Endothelial cell (in vitro differentiated cells): ENCODE measurements at regions not wholly inside any gene's neighbourhood (a gene's known extent, or its start where the extent isn't known, plus 50 kb on each side); places are given as distances from the start of the nearest gene placed in this dataset.

Experiments
- DNase-seq: peaks from one replicate; pipeline ENCODE4 v3.0.0; 2021; ENCODE audit warnings: low spot score
- H3K27ac Mint-ChIP-seq: one replicate; pipeline ENCODE4 v1.8.0; 2021; ENCODE audit warnings: mixed read lengths, inconsistent platforms; ENCODE audit not compliant: unreplicated experiment
- H3K27me3 Mint-ChIP-seq: one replicate; pipeline ENCODE4 v1.8.0; 2021; ENCODE audit warnings: mild to moderate bottlenecking, moderate library complexity, mixed read lengths, inconsistent platforms; ENCODE audit not compliant: unreplicated experiment
- H3K36me3 Mint-ChIP-seq: one replicate; pipeline ENCODE4 v1.8.0; 2021; ENCODE audit warnings: mild to moderate bottlenecking, low read depth, mixed read lengths, inconsistent platforms; ENCODE audit not compliant: unreplicated experiment
- H3K4me1 Mint-ChIP-seq: one replicate; pipeline ENCODE4 v1.8.0; 2021; ENCODE audit warnings: mild to moderate bottlenecking, mixed read lengths, inconsistent platforms; ENCODE audit not compliant: unreplicated experiment
- H3K4me3 Mint-ChIP-seq: one replicate; pipeline ENCODE4 v1.8.0; 2021; ENCODE audit warnings: mild to moderate bottlenecking, mixed read lengths, inconsistent platforms; ENCODE audit not compliant: unreplicated experiment
- H3K9me3 Mint-ChIP-seq: one replicate; pipeline ENCODE4 v1.8.0; 2021; ENCODE audit warnings: mixed read lengths, inconsistent platforms; ENCODE audit not compliant: unreplicated experiment
- TF ChIP-seq, protein P1 (sequence below): fragments of 200-600 bp; sonication (generic); IDR thresholded peaks from one replicate; pipeline ENCODE4 v1.5.0; 2021; ENCODE audit warnings: antibody characterized with exemption; ENCODE audit not compliant: unreplicated experiment

DNA sequence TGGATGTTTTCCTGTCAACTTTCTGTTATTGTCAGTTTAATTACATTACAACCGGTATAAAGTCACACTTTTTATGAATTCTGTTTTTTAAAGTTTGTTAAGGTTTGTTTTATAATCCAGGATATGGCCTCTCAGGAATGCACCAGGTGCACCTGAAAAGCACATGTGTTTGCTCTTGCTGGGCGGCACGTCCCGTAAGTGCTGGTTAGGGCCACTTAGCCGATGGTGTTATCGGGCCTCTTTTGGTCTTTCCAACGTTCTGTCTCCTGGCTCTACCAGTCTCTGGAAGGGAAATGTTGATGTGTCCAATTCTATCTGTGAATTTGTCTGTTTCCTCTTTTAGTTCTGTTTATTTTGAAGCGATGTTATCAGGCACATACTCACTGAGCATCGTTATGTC is 695.7 kb downstream of the BRD1 start:
- Mint-ChIP-seq H3K36me3 (no peaks in the 10 kb centered on the region), H3K9me3 (no peaks in the 10 kb centered on the region)

DNA sequence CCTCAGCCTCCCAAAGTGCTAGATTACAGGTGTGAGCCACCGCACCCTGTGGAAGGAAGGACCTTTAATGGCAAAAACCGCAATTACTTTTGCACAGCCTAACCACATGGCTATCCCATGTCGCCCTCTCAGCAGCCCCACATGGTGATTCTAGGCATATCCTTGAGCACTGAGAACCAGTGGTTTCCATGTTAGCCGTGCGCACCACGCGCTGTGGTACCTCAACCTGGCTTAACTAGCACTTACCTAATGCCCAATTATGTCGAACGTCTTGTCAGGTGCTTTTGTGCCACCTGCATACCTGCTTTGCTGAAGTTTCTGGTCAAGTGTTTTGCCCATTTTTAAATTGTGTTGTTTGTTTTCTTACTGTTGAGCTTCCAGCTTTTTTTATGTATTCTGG is 697.9 kb downstream of the BRD1 start:
- H3K27me3 Mint-ChIP-seq: peaks cover 1% of the 10 kb centered on the region
- DNase-seq: no peak
- TF ChIP-seq, protein P1, sequence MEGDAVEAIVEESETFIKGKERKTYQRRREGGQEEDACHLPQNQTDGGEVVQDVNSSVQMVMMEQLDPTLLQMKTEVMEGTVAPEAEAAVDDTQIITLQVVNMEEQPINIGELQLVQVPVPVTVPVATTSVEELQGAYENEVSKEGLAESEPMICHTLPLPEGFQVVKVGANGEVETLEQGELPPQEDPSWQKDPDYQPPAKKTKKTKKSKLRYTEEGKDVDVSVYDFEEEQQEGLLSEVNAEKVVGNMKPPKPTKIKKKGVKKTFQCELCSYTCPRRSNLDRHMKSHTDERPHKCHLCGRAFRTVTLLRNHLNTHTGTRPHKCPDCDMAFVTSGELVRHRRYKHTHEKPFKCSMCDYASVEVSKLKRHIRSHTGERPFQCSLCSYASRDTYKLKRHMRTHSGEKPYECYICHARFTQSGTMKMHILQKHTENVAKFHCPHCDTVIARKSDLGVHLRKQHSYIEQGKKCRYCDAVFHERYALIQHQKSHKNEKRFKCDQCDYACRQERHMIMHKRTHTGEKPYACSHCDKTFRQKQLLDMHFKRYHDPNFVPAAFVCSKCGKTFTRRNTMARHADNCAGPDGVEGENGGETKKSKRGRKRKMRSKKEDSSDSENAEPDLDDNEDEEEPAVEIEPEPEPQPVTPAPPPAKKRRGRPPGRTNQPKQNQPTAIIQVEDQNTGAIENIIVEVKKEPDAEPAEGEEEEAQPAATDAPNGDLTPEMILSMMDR: no peak
- H3K4me3 Mint-ChIP-seq: no peak overlapping the region
- no peak overlapping the region for H3K27ac Mint-ChIP-seq
- no peaks in the 10 kb centered on the region for H3K9me3 Mint-ChIP-seq
- no peaks in the 10 kb centered on the region for H3K4me1 Mint-ChIP-seq
- no peaks in the 10 kb centered on the region for H3K36me3 Mint-ChIP-seq

More for the DNA sequence above, 695.7 kb downstream of the BRD1 start:
- Mint-ChIP-seq H3K4me1 (no peaks in the 10 kb centered on the region), H3K4me3 (no peak overlapping the region), H3K27ac (no peak overlapping the region), H3K27me3 (peaks cover 3% of the 10 kb centered on the region)
- DNase-seq: no peak
- TF ChIP-seq, protein P1: no peak

DNA sequence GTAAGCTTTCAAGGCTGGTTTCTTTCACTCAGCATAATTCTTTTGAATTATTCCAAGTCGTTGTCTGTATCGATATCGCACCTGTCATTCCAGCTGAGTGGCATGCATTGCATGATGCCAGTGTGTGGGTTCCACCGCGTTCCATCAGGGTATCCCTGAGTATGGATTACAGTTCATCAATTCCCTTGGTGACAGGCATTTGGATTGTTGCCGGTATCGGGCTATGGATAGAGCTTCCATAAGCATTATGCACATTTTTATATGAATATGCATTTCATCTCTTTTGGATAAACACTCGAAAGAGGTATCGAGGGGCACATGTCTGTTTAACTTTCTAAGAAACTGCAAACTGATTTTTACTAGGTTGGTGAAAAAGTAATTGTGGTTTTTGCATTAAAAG is 698.8 kb downstream of the BRD1 start:
- Mint-ChIP-seq H3K4me1 (no peaks in the 10 kb centered on the region), H3K4me3 (no peak overlapping the region), H3K27ac (no peak overlapping the region), H3K27me3 (peaks cover 1% of the 10 kb centered on the region), H3K9me3 (no peaks in the 10 kb centered on the region), H3K36me3 (no peaks in the 10 kb centered on the region)
- TF ChIP-seq, protein P1: no peak
- DNase-seq: no peak

DNA sequence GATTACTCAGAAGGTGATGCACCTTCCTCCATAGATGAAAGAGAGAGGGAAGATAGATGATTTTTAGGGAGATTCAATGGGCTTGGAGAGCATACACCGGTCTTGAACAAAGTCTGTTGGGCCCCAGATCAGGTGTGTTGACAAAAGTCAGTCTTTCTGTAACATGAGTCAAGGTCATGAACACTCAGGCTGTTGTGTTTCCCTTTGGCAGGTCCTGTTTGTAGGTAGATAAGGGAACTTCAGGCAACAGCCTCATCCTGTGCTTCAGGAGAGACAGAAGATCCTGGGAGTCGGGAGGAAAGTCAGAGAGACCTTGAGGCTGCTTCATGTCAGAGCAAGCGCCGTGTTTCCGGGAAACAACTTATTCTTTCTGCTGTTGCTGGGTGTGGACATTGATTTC is 703.1 kb downstream of the BRD1 start:
- Mint-ChIP-seq H3K4me1 (no peaks in the 10 kb centered on the region), H3K9me3 (no peaks in the 10 kb centered on the region), H3K4me3 (no peak overlapping the region), H3K27ac (no peak overlapping the region), H3K27me3 (peaks cover 1% of the 10 kb centered on the region), H3K36me3 (no peaks in the 10 kb centered on the region)
- TF ChIP-seq, protein P1: no peak
- no peak for DNase-seq

DNA sequence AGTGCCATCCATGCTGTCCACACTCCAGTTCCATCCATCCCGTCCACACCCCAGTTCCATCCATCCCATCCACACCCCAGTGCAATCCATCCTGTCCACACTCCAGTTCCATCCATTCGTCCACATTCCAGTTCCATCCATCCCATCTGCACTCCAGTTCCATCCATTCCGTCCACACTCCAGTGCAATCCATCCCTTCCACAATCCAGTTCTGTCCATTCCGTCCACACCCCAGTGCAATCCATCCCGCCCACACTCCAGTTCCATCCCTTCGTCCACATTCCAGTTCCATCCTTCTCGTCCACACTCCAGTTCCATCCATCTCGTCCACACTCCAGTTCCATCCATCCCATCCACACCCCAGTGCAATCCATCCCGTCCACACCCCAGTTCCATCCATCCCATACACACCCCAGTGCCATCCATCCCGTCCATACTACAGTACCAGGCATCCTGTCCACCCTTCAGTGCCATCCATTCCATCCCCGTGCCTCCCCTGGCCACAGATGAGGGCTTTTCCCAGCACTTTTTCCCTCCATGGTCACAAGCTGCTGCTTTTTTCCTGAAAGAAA is 704.0 kb downstream of the BRD1 start:
- Mint-ChIP-seq H3K4me1 (no peaks in the 10 kb centered on the region), H3K27ac (no peak overlapping the region), H3K9me3 (no peaks in the 10 kb centered on the region), H3K36me3 (no peaks in the 10 kb centered on the region), H3K27me3 (peaks cover 1% of the 10 kb centered on the region), H3K4me3 (no peak overlapping the region)
- DNase-seq: no peak
- TF ChIP-seq, protein P1: no peak
